Panc1 (cell line): ENCODE measurements at regions not wholly inside any gene's neighbourhood (a gene's known extent, or its start where the extent isn't known, plus 50 kb on each side); places are given as distances from the start of the nearest gene placed in this dataset.

Experiments
- CTCF ChIP-seq: fragments of 450-650 bp; IDR thresholded peaks from 2 replicates; pipeline ENCODE4 v1.5.1; 2017; ENCODE audit warnings: mild to moderate bottlenecking
- POLR2AphosphoS5 ChIP-seq: IDR thresholded peaks from 2 replicates; pipeline ENCODE4 v1.6.1; 2012; ENCODE audit warnings: mild to moderate bottlenecking, low read depth, low read length, moderate library complexity

- TF ChIP-seq CTCF (no peak), POLR2AphosphoS5 (no peak)
These were observed 554.9 kb downstream of the MAFB start for GRCh38 chr20:40134176-40134575.
